ENCODE measurements at regions not wholly inside any gene's neighbourhood (a gene's known extent, or its start where the extent isn't known, plus 50 kb on each side); places are given as distances from the start of the nearest gene placed in this dataset.
"Not testable (repeated sequence)": the region's sequence is repeated elsewhere in the genome, so short reads cannot be mapped to it uniquely, and the experiment has no call there.

- H3K9me3 Mint-ChIP-seq, result peaks cover 29% of the 10 kb centered on the region
Observed at GRCh38 chr4:72876946-72877345, 192.6 kb downstream of the COX18 start.

GRCh38 chr4:72875545-72875944 is 194.0 kb downstream of the COX18 start:
- no peaks in the 10 kb centered on the region for H3K36me3 Mint-ChIP-seq (ENCODE audit: low read depth)
- H3K27me3 Mint-ChIP-seq (ENCODE audit: low read depth, poor library complexity), result no peaks in the 10 kb centered on the region
- TF ChIP-seq CTCF (IDR thresholded peaks at IDR 0.05), result no peak
- H3K27ac Mint-ChIP-seq, result no peak overlapping the region
- no peaks in the 10 kb centered on the region for H3K4me1 Mint-ChIP-seq
- H3K4me3 Mint-ChIP-seq, result no peak overlapping the region
- peaks cover 21% of the 10 kb centered on the region for H3K9me3 Mint-ChIP-seq
- no peak for DNase-seq

More at GRCh38 chr4:72876946-72877345, 192.6 kb downstream of the COX18 start:
- no peak overlapping the region for H3K4me3 Mint-ChIP-seq
- no peaks in the 10 kb centered on the region for H3K4me1 Mint-ChIP-seq
- no peaks in the 10 kb centered on the region for H3K27me3 Mint-ChIP-seq (ENCODE audit: low read depth, poor library complexity)
- no peak for DNase-seq
- no peak for TF ChIP-seq CTCF (IDR thresholded peaks at IDR 0.05)
- H3K27ac Mint-ChIP-seq, result no peak overlapping the region
- H3K36me3 Mint-ChIP-seq (ENCODE audit: low read depth), result no peaks in the 10 kb centered on the region

GRCh38 chr4:72875138-72875537 is 194.4 kb downstream of the COX18 start:
- no peak overlapping the region for H3K4me3 Mint-ChIP-seq
- H3K9me3 Mint-ChIP-seq, result peaks cover 17% of the 10 kb centered on the region
- H3K36me3 Mint-ChIP-seq (ENCODE audit: low read depth), result no peaks in the 10 kb centered on the region
- no peaks in the 10 kb centered on the region for H3K4me1 Mint-ChIP-seq
- no peak overlapping the region for H3K27ac Mint-ChIP-seq
- no peaks in the 10 kb centered on the region for H3K27me3 Mint-ChIP-seq (ENCODE audit: low read depth, poor library complexity)
- no peak for DNase-seq
- TF ChIP-seq CTCF (IDR thresholded peaks at IDR 0.05), result no peak

GRCh38 chr4:72864898-72865297 is 204.6 kb downstream of the COX18 start:
- H3K27ac Mint-ChIP-seq, result no peak overlapping the region
- no peaks in the 10 kb centered on the region for H3K4me1 Mint-ChIP-seq
- peaks cover 2% of the 10 kb centered on the region for H3K27me3 Mint-ChIP-seq (ENCODE audit: low read depth, poor library complexity)
- no peak overlapping the region for H3K4me3 Mint-ChIP-seq
- TF ChIP-seq CTCF (IDR thresholded peaks at IDR 0.05), result no peak
- H3K36me3 Mint-ChIP-seq (ENCODE audit: low read depth), result no peaks in the 10 kb centered on the region
- DNase-seq, result no peak
- H3K9me3 Mint-ChIP-seq, result peaks cover 23% of the 10 kb centered on the region

GRCh38 chr4:72864277-72864676 is 205.2 kb downstream of the COX18 start:
- not testable (repeated sequence) for DNase-seq; H3K36me3 Mint-ChIP-seq (ENCODE audit: low read depth); H3K4me1 Mint-ChIP-seq; H3K27me3 Mint-ChIP-seq (ENCODE audit: low read depth, poor library complexity); H3K4me3 Mint-ChIP-seq; H3K27ac Mint-ChIP-seq
- H3K9me3 Mint-ChIP-seq, result peaks cover 23% of the 10 kb centered on the region

GRCh38 chr4:72860766-72861165 is 208.8 kb downstream of the COX18 start:
- no peak for DNase-seq
- peaks cover 2% of the 10 kb centered on the region for H3K27me3 Mint-ChIP-seq (ENCODE audit: low read depth, poor library complexity)
- no peak overlapping the region for H3K4me3 Mint-ChIP-seq
- no peak for TF ChIP-seq CTCF (IDR thresholded peaks at IDR 0.05)
- no peak overlapping the region for H3K27ac Mint-ChIP-seq
- peaks cover 2% of the 10 kb centered on the region for H3K9me3 Mint-ChIP-seq
- H3K4me1 Mint-ChIP-seq, result no peaks in the 10 kb centered on the region
- H3K36me3 Mint-ChIP-seq (ENCODE audit: low read depth), result no peaks in the 10 kb centered on the region
